CD14-positive monocyte (primary cell): ENCODE measurements at regions not wholly inside any gene's neighbourhood (a gene's known extent, or its start where the extent isn't known, plus 50 kb on each side); places are given as distances from the start of the nearest gene placed in this dataset.
"Not testable (repeated sequence)": the region's sequence is repeated elsewhere in the genome, so short reads cannot be mapped to it uniquely, and the experiment has no call there.

Source experiments
- DNase-seq, 3 donors: peaks; one replicate each; pipeline ENCODE4 v3.0.0-alpha.2; 2011 to 2022
- H2AFZ ChIP-seq: 2 replicates; pipeline ENCODE4 v1.6.0; 2012; ENCODE audit warnings: mild to moderate bottlenecking, low read depth, low read length, inconsistent platforms; ENCODE audit not compliant: insufficient read depth, poor library complexity, severe bottlenecking
- H3K27ac ChIP-seq, 2 donors: 1 replicate in 1 of 2; 2 replicates in 1 of 2; pipeline ENCODE4 v1.5.1; 2012 to 2013; ENCODE audit warnings: low read length in 2 of 2, control low read depth in 1 of 2, inconsistent platforms in 1 of 2, low read depth in 1 of 2, mild to moderate bottlenecking in 1 of 2
- H3K27me3 ChIP-seq, 2 donors: one replicate each; pipeline versions ENCODE4 v1.6.0 to v1.6.1; 2011 to 2013; ENCODE audit warnings: low read length in 2 of 2; ENCODE audit not compliant: control insufficient read depth in 2 of 2, insufficient read depth in 2 of 2
- H3K36me3 ChIP-seq, 2 donors: replicated peaks in 1 of 2; 1 replicate in 1 of 2; 2 replicates in 1 of 2; pipeline versions ENCODE4 v1.5.1 to v1.6.1; 2012 to 2013; ENCODE audit warnings: low read length in 2 of 2, control low read depth in 1 of 2, inconsistent platforms in 1 of 2, mild to moderate bottlenecking in 1 of 2; ENCODE audit not compliant: insufficient read depth in 2 of 2, control insufficient read depth in 1 of 2
- H3K4me1 ChIP-seq, 2 donors: 1 replicate in 1 of 2; 2 replicates in 1 of 2; pipeline versions ENCODE4 v1.5.1 to v1.6.1; 2012 to 2013; ENCODE audit warnings: low read length in 2 of 2, control low read depth in 1 of 2, inconsistent platforms in 1 of 2, mild to moderate bottlenecking in 1 of 2, moderate library complexity in 1 of 2; ENCODE audit not compliant: insufficient read depth in 2 of 2, control insufficient read depth in 1 of 2
- H3K4me2 ChIP-seq: replicated peaks from 2 replicates; pipeline ENCODE3; 2012; ENCODE audit warnings: low read length, moderate library complexity, mild to moderate bottlenecking; ENCODE audit not compliant: poor library complexity, severe bottlenecking; ENCODE audit errors: extremely low read depth
- H3K4me3 ChIP-seq, 3 experiments: fragments of 200-600 bp in 1 of 3; sonication (generic) in 1 of 3; replicated peaks in 1 of 3; 1 replicate in 2 of 3; 2 replicates in 1 of 3; pipeline ENCODE4 v1.5.1; 2011 to 2013; ENCODE audit warnings: low read length in 3 of 3, mild to moderate bottlenecking in 3 of 3, control low read depth in 2 of 3, low read depth in 2 of 3, inconsistent platforms in 1 of 3, moderate library complexity in 1 of 3
- H3K79me2 ChIP-seq: 2 replicates; pipeline ENCODE4 v1.6.0; 2012; ENCODE audit warnings: mild to moderate bottlenecking, control low read depth, inconsistent platforms, low read length, moderate library complexity; ENCODE audit not compliant: insufficient read depth
- H3K9ac ChIP-seq: 2 replicates; pipeline ENCODE4 v1.6.0; 2017; ENCODE audit warnings: low read length, mild to moderate bottlenecking; ENCODE audit not compliant: insufficient read depth, poor library complexity, severe bottlenecking
- H3K9me3 ChIP-seq, 2 donors: replicated peaks in 1 of 2; 1 replicate in 1 of 2; 2 replicates in 1 of 2; pipeline versions ENCODE4 v1.5.1 to v1.6.1; 2012 to 2013; ENCODE audit warnings: low read length in 2 of 2, control low read depth in 1 of 2; ENCODE audit not compliant: control insufficient read depth in 1 of 2, insufficient read depth in 1 of 2
- H4K20me1 ChIP-seq: 2 replicates; pipeline ENCODE4 v1.6.0; 2012; ENCODE audit warnings: mild to moderate bottlenecking, low read length, control low read depth, moderate library complexity; ENCODE audit not compliant: insufficient read depth
- H3K27ac Mint-ChIP-seq, 7 donors: one replicate each; pipeline ENCODE4 v1.8.0; 2020; ENCODE audit warnings: mild to moderate bottlenecking in 7 of 7, mixed read lengths in 7 of 7, moderate library complexity in 6 of 7, inconsistent platforms in 2 of 7
- H3K27me3 Mint-ChIP-seq, 3 donors: one replicate each; pipeline ENCODE4 v1.8.0; 2021 to 2022; ENCODE audit warnings: low read depth in 3 of 3, mild to moderate bottlenecking in 3 of 3, mixed read lengths in 3 of 3, moderate library complexity in 3 of 3, inconsistent platforms in 1 of 3
- H3K36me3 Mint-ChIP-seq, 2 donors: one replicate each; pipeline ENCODE4 v1.8.0; 2020; ENCODE audit warnings: mixed read lengths in 2 of 2, inconsistent platforms in 1 of 2, mild to moderate bottlenecking in 1 of 2
- H3K4me1 Mint-ChIP-seq: one replicate; pipeline ENCODE4 v1.8.0; 2020; ENCODE audit warnings: mild to moderate bottlenecking, mixed read lengths
- H3K4me3 Mint-ChIP-seq, 2 donors: one replicate each; pipeline ENCODE4 v1.8.0; 2020; ENCODE audit warnings: mild to moderate bottlenecking in 2 of 2, mixed read lengths in 2 of 2, moderate library complexity in 1 of 2
- H3K9me3 Mint-ChIP-seq, 7 donors: one replicate each; pipeline ENCODE4 v1.8.0; 2020 to 2022; ENCODE audit warnings: mixed read lengths in 7 of 7, mild to moderate bottlenecking in 6 of 7, moderate library complexity in 6 of 7, inconsistent platforms in 2 of 7
- CTCF ChIP-seq: fragments of 200-600 bp; IDR thresholded peaks from one replicate; pipeline ENCODE4 v1.8.0; 2022; ENCODE audit warnings: antibody characterized with exemption, mild to moderate bottlenecking
- WGBS: methylation state at CpG from one replicate; pipeline ENCODE4 v1.1.5; 2013; ENCODE audit warnings: missing lambda C conversion rate; ENCODE audit not compliant: insufficient coverage; 5-methylcytosine and 5-hydroxymethylcytosine counted together
- intact Hi-C, 2 donors: fragments of 100-400 bp; cut with micrococcal nuclease; formaldehyde crosslinking; loops; one replicate each; pipeline versions ENCODE4 v1.15.0 to v1.15.1; 2023

- no peaks in the 10 kb centered on the region for H4K20me1 ChIP-seq
- Mint-ChIP-seq H3K4me3 (no peak overlapping the region), H3K4me1 (no peaks in the 10 kb centered on the region), H3K27ac (no peak overlapping the region), H3K9me3 (peaks cover 0 to 2% (median 0%) of the 10 kb centered on the region in 7 donors), H3K36me3 (no peaks in the 10 kb centered on the region), H3K27me3 (no peaks in the 10 kb centered on the region)
- no peak for TF ChIP-seq CTCF
- H3K79me2 ChIP-seq: no peaks in the 10 kb centered on the region
- intact Hi-C loops: no loop called here
- no peak overlapping the region for H3K9ac ChIP-seq
- H3K4me2 ChIP-seq: no peak overlapping the region
- no peak overlapping the region for H2AFZ ChIP-seq
- H3K36me3 ChIP-seq: no peaks in the 10 kb centered on the region
- H3K4me3 ChIP-seq: no peak overlapping the region
- DNase-seq: no peak
- H3K4me1 ChIP-seq: no peaks in the 10 kb centered on the region
- no peaks in the 10 kb centered on the region for H3K27me3 ChIP-seq
- H3K27ac ChIP-seq: no peak overlapping the region
- no peaks in the 10 kb centered on the region for H3K9me3 ChIP-seq
Measured at GRCh38 chr4:162469977-162470376, 306.2 kb upstream of the FSTL5 start.

GRCh38 chr4:162465356-162465755 is 301.6 kb upstream of the FSTL5 start:
- H3K27me3 Mint-ChIP-seq, H3K4me2 ChIP-seq, H3K27ac Mint-ChIP-seq, H3K9me3 ChIP-seq, H3K4me1 Mint-ChIP-seq, H4K20me1 ChIP-seq, H2AFZ ChIP-seq, H3K4me3 ChIP-seq, H3K4me1 ChIP-seq, H3K9ac ChIP-seq, H3K4me3 Mint-ChIP-seq, intact Hi-C loops, H3K36me3 Mint-ChIP-seq, H3K79me2 ChIP-seq, H3K36me3 ChIP-seq, H3K27ac ChIP-seq, DNase-seq, H3K27me3 ChIP-seq, H3K9me3 Mint-ChIP-seq: not testable (repeated sequence)
- no CpG with 5 or more reads among the region's 1 CpG for WGBS
